DOHH2 (cell line): ENCODE measurements at regions not wholly inside any gene's neighbourhood (a gene's known extent, or its start where the extent isn't known, plus 50 kb on each side); places are given as distances from the start of the nearest gene placed in this dataset.

ENCODE experiments used
- H3F3A ChIP-seq: fragments of 200-600 bp; sonication (generic), shearing (Covaris generic); 2 replicates; pipeline ENCODE4 v1.6.0; 2016; ENCODE audit warnings: antibody characterized with exemption, mild to moderate bottlenecking; ENCODE audit not compliant: control insufficient read depth, insufficient read depth
- H3K27ac ChIP-seq: fragments of 200-600 bp; sonication (generic); 2 replicates; pipeline ENCODE4 v1.5.1; 2014; ENCODE audit warnings: low read depth, mild to moderate bottlenecking, low read length, moderate library complexity
- H3K27me3 ChIP-seq: fragments of 200-600 bp; sonication (generic); 2 replicates; pipeline ENCODE4 v1.6.1; 2014; ENCODE audit warnings: mild to moderate bottlenecking, low read length, mixed read lengths; ENCODE audit not compliant: control insufficient read depth
- H3K36me3 ChIP-seq: fragments of 200-600 bp; sonication (generic); 2 replicates; pipeline ENCODE4 v1.6.1; 2014; ENCODE audit warnings: mild to moderate bottlenecking, low read length, moderate library complexity, mixed read lengths; ENCODE audit not compliant: control insufficient read depth
- H3K4me1 ChIP-seq: fragments of 200-600 bp; sonication (generic); 2 replicates; pipeline ENCODE4 v1.6.1; 2014; ENCODE audit warnings: mild to moderate bottlenecking, low read length, mixed read lengths; ENCODE audit not compliant: control insufficient read depth
- H3K4me2 ChIP-seq: fragments of 200-600 bp; sonication (generic); 2 replicates; pipeline ENCODE4 v1.6.0; 2014; ENCODE audit warnings: mild to moderate bottlenecking, low read length, moderate library complexity
- H3K4me3 ChIP-seq: fragments of 200-600 bp; sonication (generic); 2 replicates; pipeline ENCODE4 v1.5.1; 2014; ENCODE audit warnings: mild to moderate bottlenecking, low read length, mixed read lengths
- H3K79me2 ChIP-seq: fragments of 200-600 bp; sonication (generic); 2 replicates; pipeline ENCODE4 v1.6.1; 2014; ENCODE audit warnings: mild to moderate bottlenecking, low read length, mixed read lengths; ENCODE audit not compliant: control insufficient read depth
- H3K9me2 ChIP-seq: fragments of 200-600 bp; sonication (generic); replicated peaks from 2 replicates; pipeline ENCODE4 v1.6.1; 2014; ENCODE audit warnings: mild to moderate bottlenecking, low read length, mixed read lengths; ENCODE audit not compliant: control insufficient read depth
- H3K9me3 ChIP-seq: fragments of 200-600 bp; sonication (generic); 2 replicates; pipeline ENCODE4 v1.6.1; 2014; ENCODE audit warnings: antibody characterized with exemption, low read length, mixed read lengths; ENCODE audit not compliant: control insufficient read depth, insufficient read depth
- H4K20me1 ChIP-seq: fragments of 200-600 bp; sonication (generic); 2 replicates; pipeline ENCODE4 v1.6.0; 2014; ENCODE audit warnings: low read depth, mild to moderate bottlenecking, antibody characterized with exemption, low read length, moderate library complexity; ENCODE audit not compliant: control insufficient read depth, insufficient read depth
- EZH2phosphoT487 ChIP-seq: fragments of 200-600 bp; sonication (generic); IDR thresholded peaks from 2 replicates; pipeline ENCODE4 v1.6.1; 2017; ENCODE audit warnings: borderline replicate concordance, mild to moderate bottlenecking, antibody characterized with exemption, low read length, moderate library complexity, mixed read lengths
- TF ChIP-seq, protein P1 (sequence below): fragments of 200-600 bp; sonication (generic); IDR thresholded peaks from one replicate; pipeline ENCODE4 v1.5.1; 2014; ENCODE audit warnings: antibody characterized with exemption, mild to moderate bottlenecking, low read depth, low read length; ENCODE audit not compliant: poor library complexity, severe bottlenecking

DNA sequence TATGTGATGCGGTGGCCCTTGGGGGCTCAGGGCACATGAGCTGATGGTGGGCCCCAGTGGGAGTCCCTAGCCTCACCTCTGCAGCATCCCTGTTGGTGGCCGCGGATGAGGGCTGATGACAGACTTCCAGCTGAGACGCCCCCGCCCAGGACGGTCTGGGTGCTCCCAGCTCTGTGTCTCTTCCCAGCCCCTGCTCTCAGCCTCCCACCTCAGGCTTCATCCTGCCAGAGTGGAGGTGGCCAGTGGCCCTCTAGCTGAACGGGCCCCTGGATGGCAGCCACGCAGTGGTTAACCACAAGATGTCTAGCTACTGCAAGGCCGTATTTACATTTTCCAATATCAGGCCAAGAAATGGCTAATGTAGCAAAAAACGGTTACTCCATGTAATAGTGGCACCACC is 205.3 kb upstream of the LINGO1 start:
- no peaks in the 10 kb centered on the region for H3K4me1 ChIP-seq
- H4K20me1 ChIP-seq: no peaks in the 10 kb centered on the region
- H3K4me3 ChIP-seq: no peak overlapping the region
- H3K9me3 ChIP-seq: no peaks in the 10 kb centered on the region
- no peaks in the 10 kb centered on the region for H3K9me2 ChIP-seq
- H3K4me2 ChIP-seq: no peak overlapping the region
- no peak overlapping the region for H3K27ac ChIP-seq
- peaks cover 9% of the 10 kb centered on the region for H3K27me3 ChIP-seq
- no peaks in the 10 kb centered on the region for H3K36me3 ChIP-seq
- H3K79me2 ChIP-seq: no peaks in the 10 kb centered on the region
- no peaks in the 10 kb centered on the region for H3F3A ChIP-seq
- no peak for TF ChIP-seq EZH2phosphoT487
- TF ChIP-seq, protein P1, sequence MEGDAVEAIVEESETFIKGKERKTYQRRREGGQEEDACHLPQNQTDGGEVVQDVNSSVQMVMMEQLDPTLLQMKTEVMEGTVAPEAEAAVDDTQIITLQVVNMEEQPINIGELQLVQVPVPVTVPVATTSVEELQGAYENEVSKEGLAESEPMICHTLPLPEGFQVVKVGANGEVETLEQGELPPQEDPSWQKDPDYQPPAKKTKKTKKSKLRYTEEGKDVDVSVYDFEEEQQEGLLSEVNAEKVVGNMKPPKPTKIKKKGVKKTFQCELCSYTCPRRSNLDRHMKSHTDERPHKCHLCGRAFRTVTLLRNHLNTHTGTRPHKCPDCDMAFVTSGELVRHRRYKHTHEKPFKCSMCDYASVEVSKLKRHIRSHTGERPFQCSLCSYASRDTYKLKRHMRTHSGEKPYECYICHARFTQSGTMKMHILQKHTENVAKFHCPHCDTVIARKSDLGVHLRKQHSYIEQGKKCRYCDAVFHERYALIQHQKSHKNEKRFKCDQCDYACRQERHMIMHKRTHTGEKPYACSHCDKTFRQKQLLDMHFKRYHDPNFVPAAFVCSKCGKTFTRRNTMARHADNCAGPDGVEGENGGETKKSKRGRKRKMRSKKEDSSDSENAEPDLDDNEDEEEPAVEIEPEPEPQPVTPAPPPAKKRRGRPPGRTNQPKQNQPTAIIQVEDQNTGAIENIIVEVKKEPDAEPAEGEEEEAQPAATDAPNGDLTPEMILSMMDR: no peak

DNA sequence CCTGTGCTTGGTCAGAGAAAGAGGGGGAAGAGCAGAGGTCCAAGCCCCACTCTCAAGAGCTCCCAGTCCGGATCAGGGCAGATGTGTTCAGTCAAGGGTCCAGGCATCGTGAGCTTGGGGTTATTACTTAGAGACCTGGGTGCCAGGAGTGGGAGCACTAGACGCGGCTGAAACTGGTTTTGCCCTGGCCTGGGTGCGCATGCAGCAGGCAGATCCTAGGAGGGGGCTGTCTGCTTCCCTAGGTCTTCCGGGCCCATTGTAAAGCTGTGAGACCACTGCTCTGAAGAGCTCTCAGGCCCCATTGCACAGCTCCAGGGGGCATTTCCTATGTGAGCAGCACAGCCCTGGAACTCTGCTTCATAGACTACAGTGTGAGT is 204.9 kb upstream of the LINGO1 start:
- TF ChIP-seq, protein P1: no peak
- no peak for TF ChIP-seq EZH2phosphoT487
- Histone ChIP-seq H4K20me1 (no peaks in the 10 kb centered on the region), H3K27ac (no peak overlapping the region), H3K4me1 (no peaks in the 10 kb centered on the region), H3K36me3 (no peaks in the 10 kb centered on the region), H3K9me3 (no peaks in the 10 kb centered on the region), H3K4me2 (no peak overlapping the region), H3K4me3 (no peak overlapping the region), H3F3A (no peaks in the 10 kb centered on the region), H3K27me3 (peaks cover 9% of the 10 kb centered on the region), H3K79me2 (no peaks in the 10 kb centered on the region), H3K9me2 (no peaks in the 10 kb centered on the region)

DNA sequence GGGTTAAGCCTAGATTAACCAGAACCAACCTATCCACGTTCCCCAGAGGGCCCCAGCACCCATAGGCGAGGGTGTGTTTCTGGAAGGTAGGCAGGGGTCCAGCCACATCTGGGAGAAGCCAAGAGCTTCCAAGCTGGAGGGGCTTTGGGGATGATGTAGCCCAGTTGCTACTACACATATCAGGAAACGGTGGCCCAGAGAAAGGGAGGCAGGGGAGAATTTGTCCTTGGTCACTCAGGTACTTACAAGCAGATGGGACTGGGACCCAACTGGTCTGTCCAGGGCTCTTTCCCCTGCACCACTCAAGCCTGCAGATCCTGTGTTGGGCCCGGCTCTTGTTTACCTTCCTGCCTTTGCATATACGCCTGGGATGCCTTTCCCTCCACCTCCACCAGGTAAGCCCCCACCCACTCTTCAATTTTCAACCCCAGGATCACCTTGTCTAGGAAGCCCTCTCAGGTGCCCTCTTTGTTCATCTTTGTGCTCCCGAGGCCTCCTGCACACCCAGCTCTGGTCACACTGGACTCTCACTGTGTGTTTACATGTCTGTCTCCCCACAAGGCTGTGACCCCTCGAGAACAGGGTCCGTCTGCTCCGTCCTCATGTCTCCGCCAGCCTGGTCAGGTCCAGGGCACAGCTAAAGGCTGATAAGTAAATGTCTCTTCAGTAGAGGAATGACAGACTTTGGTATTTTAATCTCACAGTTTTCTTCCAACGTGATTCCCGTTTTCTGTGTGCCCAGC is 204.4 kb upstream of the LINGO1 start:
- Histone ChIP-seq H3K4me3 (no peak overlapping the region), H3F3A (no peaks in the 10 kb centered on the region), H3K27ac (no peak overlapping the region), H3K79me2 (no peaks in the 10 kb centered on the region), H3K4me1 (no peaks in the 10 kb centered on the region), H3K9me2 (no peaks in the 10 kb centered on the region), H3K27me3 (peaks cover 9% of the 10 kb centered on the region), H3K9me3 (no peaks in the 10 kb centered on the region), H3K36me3 (no peaks in the 10 kb centered on the region), H4K20me1 (no peaks in the 10 kb centered on the region), H3K4me2 (no peak overlapping the region)
- TF ChIP-seq EZH2phosphoT487: no peak
- TF ChIP-seq, protein P1: no peak
